HEK293T (cell line): ENCODE measurements at regions not wholly inside any gene's neighbourhood (a gene's known extent, or its start where the extent isn't known, plus 50 kb on each side); places are given as distances from the start of the nearest gene placed in this dataset.

Experiments used
- FOXA1 ChIP-seq: fragments of 450-650 bp; IDR thresholded peaks from 2 replicates; pipeline ENCODE4 v1.6.1; 2016; ENCODE audit warnings: mild to moderate bottlenecking
- L3MBTL2 ChIP-seq: fragments of 450-650 bp; conservative IDR thresholded peaks from 2 replicates; pipeline ENCODE4 v1.6.1; 2016; ENCODE audit warnings: mild to moderate bottlenecking

DNA sequence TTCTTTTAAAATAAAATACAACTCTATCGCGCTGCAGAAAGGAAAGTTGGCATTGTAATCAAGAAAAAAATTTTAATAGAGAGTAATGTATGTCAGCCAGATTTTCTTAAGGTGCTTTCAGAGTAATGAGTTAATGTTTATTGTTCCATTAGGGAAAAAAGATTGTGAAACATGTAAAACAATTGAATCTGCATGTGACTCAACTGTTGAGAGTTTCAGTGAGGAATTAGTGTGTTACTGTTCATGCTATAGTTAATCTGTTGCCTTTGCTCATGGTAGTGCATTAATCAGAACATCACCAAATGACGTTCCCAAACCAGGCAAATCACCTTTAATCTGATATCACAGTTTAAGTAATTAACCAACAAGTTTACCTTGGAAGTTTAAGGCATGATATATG lies 600.5 kb downstream of the NR2F1-AS1 start:
- no peak for TF ChIP-seq L3MBTL2
- TF ChIP-seq FOXA1 = no peak
